ENCODE measurements at regions not wholly inside any gene's neighbourhood (a gene's known extent, or its start where the extent isn't known, plus 50 kb on each side); places are given as distances from the start of the nearest gene placed in this dataset.

- TF ChIP-seq ZUFSP (CRISPR knock-in tag; IDR thresholded peaks at IDR 0.05; ENCODE audit: borderline replicate concordance): no peak
- TF ChIP-seq ZNF503 (CRISPR knock-in tag; IDR thresholded peaks at IDR 0.05): no peak
- no peak for TF ChIP-seq PHB2 (IDR thresholded peaks at IDR 0.05; ENCODE audit: partially characterized antibody)
- TF ChIP-seq ZBTB21 (CRISPR knock-in tag; IDR thresholded peaks at IDR 0.05): no peak
- TF ChIP-seq RARA (CRISPR knock-in tag; IDR thresholded peaks at IDR 0.05): no peak
- TF ChIP-seq, protein P1, sequence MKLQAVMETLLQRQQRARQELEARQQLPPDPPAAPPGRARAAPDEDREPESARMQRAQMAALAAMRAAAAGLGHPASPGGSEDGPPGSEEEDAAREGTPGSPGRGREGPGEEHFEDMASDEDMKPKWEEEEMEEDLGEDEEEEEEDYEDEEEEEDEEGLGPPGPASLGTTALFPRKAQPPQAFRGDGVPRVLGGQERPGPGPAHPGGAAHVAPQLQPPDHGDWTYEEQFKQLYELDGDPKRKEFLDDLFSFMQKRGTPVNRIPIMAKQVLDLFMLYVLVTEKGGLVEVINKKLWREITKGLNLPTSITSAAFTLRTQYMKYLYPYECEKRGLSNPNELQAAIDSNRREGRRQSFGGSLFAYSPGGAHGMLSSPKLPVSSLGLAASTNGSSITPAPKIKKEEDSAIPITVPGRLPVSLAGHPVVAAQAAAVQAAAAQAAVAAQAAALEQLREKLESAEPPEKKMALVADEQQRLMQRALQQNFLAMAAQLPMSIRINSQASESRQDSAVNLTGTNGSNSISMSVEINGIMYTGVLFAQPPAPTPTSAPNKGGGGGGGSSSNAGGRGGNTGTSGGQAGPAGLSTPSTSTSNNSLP (IDR thresholded peaks at IDR 0.05; ENCODE audit: low read depth, low read length): no peak
- no peak for TF ChIP-seq HDAC6 (IDR thresholded peaks at IDR 0.05; ENCODE audit: low read depth, low read length)
- no peak for TF ChIP-seq IKZF1 (IDR thresholded peaks at IDR 0.05)
- no peak for TF ChIP-seq ZEB1 (IDR thresholded peaks at IDR 0.05; ENCODE audit: insufficient replicate concordance, low read depth)
Observed at GRCh38 chr11:134502153-134502550, 90.1 kb upstream of the B3GAT1 start (continued).
